ENCODE measurements at regions not wholly inside any gene's neighbourhood (a gene's known extent, or its start where the extent isn't known, plus 50 kb on each side); places are given as distances from the start of the nearest gene placed in this dataset.

GRCh38 chr13:81199956-81200355 lies 859.0 kb upstream of the SPRY2 start:
- Histone ChIP-seq H3K9me3 (ENCODE audit: control insufficient read depth, insufficient read depth, low read depth, low read length) (no peaks in the 10 kb centered on the region), H3K4me1 (ENCODE audit: control insufficient read depth, insufficient read depth, low read length) (no peaks in the 10 kb centered on the region), H3K36me3 (ENCODE audit: control insufficient read depth in 2 of 2, insufficient read depth in 1 of 2, low read length in 2 of 2) (no peaks in the 10 kb centered on the region), H3K27ac (ENCODE audit: extremely low read depth, low read depth, low read length) (no peak overlapping the region), H3K4me3 (ENCODE audit: low read depth, low read length) (no peak overlapping the region)
- POLR2A ChIA-PET, result no interaction called here
- TF ChIP-seq ZNF184 (tag by site-specific recombination; IDR thresholded peaks at IDR 0.05) (no peak), AEBP2 (tag by site-specific recombination; IDR thresholded peaks at IDR 0.05; ENCODE audit: borderline replicate concordance) (no peak), ZNF302 (tag by site-specific recombination; IDR thresholded peaks at IDR 0.05; ENCODE audit: low read depth) (no peak), ZNF433 (tag by site-specific recombination; IDR thresholded peaks at IDR 0.05; ENCODE audit: low read depth) (no peak)
- CTCF ChIA-PET, result interaction anchor here (0.6 to 1.5 kb wide), 2 partner anchors 29 to 400 kb away, joined by 5 to 6 read pairs; no protein-coding TSS in a partner anchor

GRCh38 chr13:81197966-81198365 lies 857.0 kb upstream of the SPRY2 start:
- H3K27ac ChIP-seq (ENCODE audit: extremely low read depth, low read depth, low read length), result no peak overlapping the region
- no peaks in the 10 kb centered on the region for H3K36me3 ChIP-seq (ENCODE audit: control insufficient read depth in 2 of 2, insufficient read depth in 1 of 2, low read length in 2 of 2)
- H3K9me3 ChIP-seq (ENCODE audit: control insufficient read depth, insufficient read depth, low read depth, low read length), result no peaks in the 10 kb centered on the region
- POLR2A ChIA-PET, result no interaction called here
- CTCF ChIA-PET, result no interaction called here
- no peaks in the 10 kb centered on the region for H3K4me1 ChIP-seq (ENCODE audit: control insufficient read depth, insufficient read depth, low read length)
- H3K4me3 ChIP-seq (ENCODE audit: low read depth, low read length), result no peak overlapping the region
- TF ChIP-seq ZBTB1 (tag by site-specific recombination; IDR thresholded peaks at IDR 0.05) (no peak), ZSCAN18 (tag by site-specific recombination; IDR thresholded peaks at IDR 0.05) (no peak), ZSCAN5A (tag by site-specific recombination; IDR thresholded peaks at IDR 0.05) (no peak), ZBTB10 (tag by site-specific recombination; IDR thresholded peaks at IDR 0.05) (no peak), ZNF692 (tag by site-specific recombination; IDR thresholded peaks at IDR 0.05) (no peak), HOXD13 (CRISPR knock-in tag; IDR thresholded peaks at IDR 0.05; ENCODE audit: borderline replicate concordance) (no peak), ZNF24 (tag by site-specific recombination; IDR thresholded peaks at IDR 0.05) (no peak), ZNF514 (tag by site-specific recombination; IDR thresholded peaks at IDR 0.05) (no peak), ZNF521 (tag by site-specific recombination; IDR thresholded peaks at IDR 0.05) (no peak), ZNF76 (tag by site-specific recombination; IDR thresholded peaks at IDR 0.05; ENCODE audit: borderline replicate concordance, low read depth) (no peak), ZNF843 (tag by site-specific recombination; IDR thresholded peaks at IDR 0.05) (no peak), ZNF501 (tag by site-specific recombination; IDR thresholded peaks at IDR 0.05) (no peak), SP7 (tag by site-specific recombination; IDR thresholded peaks at IDR 0.05) (no peak), REST (tag by site-specific recombination; IDR thresholded peaks at IDR 0.05) (no peak), INSM2 (tag by site-specific recombination; IDR thresholded peaks at IDR 0.05) (no peak), ZNF623 (tag by site-specific recombination; IDR thresholded peaks at IDR 0.05) (no peak)
